Tibial nerve (tissue), 3 donors: ENCODE measurements at regions not wholly inside any gene's neighbourhood (a gene's known extent, or its start where the extent isn't known, plus 50 kb on each side); places are given as distances from the start of the nearest gene placed in this dataset.

Experiments
- POLR2A ChIP-seq, 2 donors: fragments of 450-650 bp; IDR thresholded peaks; one replicate each; pipeline ENCODE4 v1.6.1; 2017; ENCODE audit warnings: antibody characterized with exemption in 2 of 2, mild to moderate bottlenecking in 2 of 2, moderate library complexity in 2 of 2
- TF ChIP-seq, protein P1 (sequence below), 5 experiments: fragments of 200-600 bp in 3 of 5; fragments of 450-650 bp in 2 of 5; sonication (generic) in 3 of 5; IDR thresholded peaks; one replicate each; pipeline ENCODE4 v1.5.1; 2016 to 2019; ENCODE audit warnings: antibody characterized with exemption in 5 of 5, mild to moderate bottlenecking in 3 of 5, moderate library complexity in 2 of 5

DNA sequence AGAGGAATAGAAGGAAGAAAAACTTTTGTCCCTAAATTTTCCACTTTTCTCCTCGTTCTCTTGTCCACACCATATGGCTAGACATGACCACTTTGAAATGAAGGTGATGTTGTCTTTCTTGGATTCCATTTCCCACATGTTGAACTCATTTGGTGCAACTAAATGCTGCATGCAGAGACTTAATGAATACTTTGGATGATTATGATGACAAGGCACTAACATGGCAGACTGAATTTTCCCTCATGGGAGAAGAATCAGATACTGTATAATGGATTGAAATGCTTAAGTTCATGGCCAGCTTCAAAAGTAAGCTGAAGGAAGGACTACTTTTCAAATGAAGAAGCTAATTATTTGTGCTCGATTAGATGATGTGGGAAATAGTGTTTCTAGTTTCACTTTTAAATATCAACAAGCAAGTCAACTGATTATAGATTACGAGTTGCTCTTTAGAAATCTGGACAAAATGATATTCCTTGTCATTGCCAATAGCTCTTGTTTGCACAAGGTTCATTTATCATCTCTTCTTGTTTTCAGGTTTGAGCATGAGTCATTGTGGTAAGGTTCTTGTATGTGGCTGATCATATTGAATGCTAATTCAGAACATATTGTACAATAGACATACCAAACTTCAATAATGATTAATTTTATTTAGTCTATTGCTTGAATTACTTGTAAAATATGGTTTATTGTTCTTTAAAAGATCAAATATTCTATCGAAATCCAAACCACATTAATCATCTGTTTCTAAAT is 501.3 kb upstream of the FTMT start:
- no peak for TF ChIP-seq POLR2A (IDR thresholded peaks at IDR 0.05)
- TF ChIP-seq, protein P1, sequence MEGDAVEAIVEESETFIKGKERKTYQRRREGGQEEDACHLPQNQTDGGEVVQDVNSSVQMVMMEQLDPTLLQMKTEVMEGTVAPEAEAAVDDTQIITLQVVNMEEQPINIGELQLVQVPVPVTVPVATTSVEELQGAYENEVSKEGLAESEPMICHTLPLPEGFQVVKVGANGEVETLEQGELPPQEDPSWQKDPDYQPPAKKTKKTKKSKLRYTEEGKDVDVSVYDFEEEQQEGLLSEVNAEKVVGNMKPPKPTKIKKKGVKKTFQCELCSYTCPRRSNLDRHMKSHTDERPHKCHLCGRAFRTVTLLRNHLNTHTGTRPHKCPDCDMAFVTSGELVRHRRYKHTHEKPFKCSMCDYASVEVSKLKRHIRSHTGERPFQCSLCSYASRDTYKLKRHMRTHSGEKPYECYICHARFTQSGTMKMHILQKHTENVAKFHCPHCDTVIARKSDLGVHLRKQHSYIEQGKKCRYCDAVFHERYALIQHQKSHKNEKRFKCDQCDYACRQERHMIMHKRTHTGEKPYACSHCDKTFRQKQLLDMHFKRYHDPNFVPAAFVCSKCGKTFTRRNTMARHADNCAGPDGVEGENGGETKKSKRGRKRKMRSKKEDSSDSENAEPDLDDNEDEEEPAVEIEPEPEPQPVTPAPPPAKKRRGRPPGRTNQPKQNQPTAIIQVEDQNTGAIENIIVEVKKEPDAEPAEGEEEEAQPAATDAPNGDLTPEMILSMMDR (IDR thresholded peaks at IDR 0.05): no peak
